Calu3 (cell line): ENCODE measurements at regions not wholly inside any gene's neighbourhood (a gene's known extent, or its start where the extent isn't known, plus 50 kb on each side); places are given as distances from the start of the nearest gene placed in this dataset.

Source experiments
- BruUV-seq: library from RNA; stranded (reverse); fragments of 400-500 nt; replicated peaks from 2 replicates; lab custom pipeline; 2021; lab: Mats Ljungman, UMichigan
- CTCF ChIA-PET: fragments of 300-600 bp; sonication (Branson Sonifier 250); formaldehyde crosslinking; loops from one replicate; lab custom pipeline; 2022; ENCODE audit warnings: antibody characterized with exemption; lab: Charles Lee
- DNase-seq: peaks from one replicate; pipeline ENCODE4 v3.0.0; 2022
- H3K27ac Mint-ChIP-seq: one replicate; pipeline ENCODE4 v1.8.0; 2022; ENCODE audit warnings: mixed read lengths; ENCODE audit not compliant: unreplicated experiment
- H3K27me3 Mint-ChIP-seq: one replicate; pipeline ENCODE4 v1.8.0; 2022; ENCODE audit warnings: mixed read lengths; ENCODE audit not compliant: unreplicated experiment
- H3K36me3 Mint-ChIP-seq: one replicate; pipeline ENCODE4 v1.8.0; 2022; ENCODE audit warnings: mild to moderate bottlenecking, moderate library complexity, mixed read lengths; ENCODE audit not compliant: insufficient read depth, unreplicated experiment
- H3K4me1 Mint-ChIP-seq: one replicate; pipeline ENCODE4 v1.8.0; 2022; ENCODE audit warnings: mild to moderate bottlenecking, low read depth, mixed read lengths; ENCODE audit not compliant: unreplicated experiment
- H3K4me3 Mint-ChIP-seq: one replicate; pipeline ENCODE4 v1.8.0; 2022; ENCODE audit warnings: mild to moderate bottlenecking, low read depth, moderate library complexity, mixed read lengths; ENCODE audit not compliant: unreplicated experiment
- H3K9me3 Mint-ChIP-seq: one replicate; pipeline ENCODE4 v1.8.0; 2022; ENCODE audit warnings: low read depth, mixed read lengths; ENCODE audit not compliant: unreplicated experiment
- intact Hi-C: fragments of 100-400 bp; cut with micrococcal nuclease; formaldehyde crosslinking; loops from one replicate; pipeline ENCODE4 v1.10.0; 2022; ENCODE audit not compliant: unreplicated experiment
- TF ChIP-seq, protein P1 (sequence below): fragments of 200-600 bp; IDR thresholded peaks from one replicate; pipeline ENCODE4 v1.8.0; 2022; ENCODE audit warnings: antibody characterized with exemption; ENCODE audit not compliant: unreplicated experiment

DNA sequence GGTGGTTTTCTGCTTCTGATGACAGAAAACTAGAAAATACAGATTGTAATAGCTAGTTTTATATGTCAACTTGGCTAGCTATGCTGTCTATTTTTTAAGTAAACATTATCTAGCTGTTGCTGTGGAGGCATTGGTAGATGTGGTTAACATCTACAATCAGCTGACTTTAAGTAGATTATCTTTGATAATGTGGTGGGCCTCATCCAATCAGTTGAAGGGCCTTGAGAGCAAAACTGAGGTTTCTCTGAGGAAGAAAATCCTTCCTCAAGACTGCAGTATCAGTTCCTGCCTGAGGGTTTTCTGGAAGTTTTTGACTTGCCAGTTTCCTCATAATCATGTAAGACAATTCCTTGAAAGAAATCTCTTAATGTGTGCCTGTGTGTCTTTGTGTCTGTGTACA, 75.9 kb upstream of the SPHKAP start:
- intact Hi-C loops = no loop called here
- no peaks in the 10 kb centered on the region for H3K4me1 Mint-ChIP-seq
- peaks cover 2% of the 10 kb centered on the region for H3K9me3 Mint-ChIP-seq
- no peak for DNase-seq
- H3K36me3 Mint-ChIP-seq = no peaks in the 10 kb centered on the region
- CTCF ChIA-PET = interaction anchor here (0.6 kb wide), 1 partner anchor 42 kb away, joined by 3 read pairs; no protein-coding TSS in a partner anchor
- H3K27ac Mint-ChIP-seq = no peak overlapping the region
- BruUV-seq = no TSS peak
- H3K27me3 Mint-ChIP-seq = no peaks in the 10 kb centered on the region
- H3K4me3 Mint-ChIP-seq = no peak overlapping the region
- TF ChIP-seq, protein P1, sequence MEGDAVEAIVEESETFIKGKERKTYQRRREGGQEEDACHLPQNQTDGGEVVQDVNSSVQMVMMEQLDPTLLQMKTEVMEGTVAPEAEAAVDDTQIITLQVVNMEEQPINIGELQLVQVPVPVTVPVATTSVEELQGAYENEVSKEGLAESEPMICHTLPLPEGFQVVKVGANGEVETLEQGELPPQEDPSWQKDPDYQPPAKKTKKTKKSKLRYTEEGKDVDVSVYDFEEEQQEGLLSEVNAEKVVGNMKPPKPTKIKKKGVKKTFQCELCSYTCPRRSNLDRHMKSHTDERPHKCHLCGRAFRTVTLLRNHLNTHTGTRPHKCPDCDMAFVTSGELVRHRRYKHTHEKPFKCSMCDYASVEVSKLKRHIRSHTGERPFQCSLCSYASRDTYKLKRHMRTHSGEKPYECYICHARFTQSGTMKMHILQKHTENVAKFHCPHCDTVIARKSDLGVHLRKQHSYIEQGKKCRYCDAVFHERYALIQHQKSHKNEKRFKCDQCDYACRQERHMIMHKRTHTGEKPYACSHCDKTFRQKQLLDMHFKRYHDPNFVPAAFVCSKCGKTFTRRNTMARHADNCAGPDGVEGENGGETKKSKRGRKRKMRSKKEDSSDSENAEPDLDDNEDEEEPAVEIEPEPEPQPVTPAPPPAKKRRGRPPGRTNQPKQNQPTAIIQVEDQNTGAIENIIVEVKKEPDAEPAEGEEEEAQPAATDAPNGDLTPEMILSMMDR = no peak

DNA sequence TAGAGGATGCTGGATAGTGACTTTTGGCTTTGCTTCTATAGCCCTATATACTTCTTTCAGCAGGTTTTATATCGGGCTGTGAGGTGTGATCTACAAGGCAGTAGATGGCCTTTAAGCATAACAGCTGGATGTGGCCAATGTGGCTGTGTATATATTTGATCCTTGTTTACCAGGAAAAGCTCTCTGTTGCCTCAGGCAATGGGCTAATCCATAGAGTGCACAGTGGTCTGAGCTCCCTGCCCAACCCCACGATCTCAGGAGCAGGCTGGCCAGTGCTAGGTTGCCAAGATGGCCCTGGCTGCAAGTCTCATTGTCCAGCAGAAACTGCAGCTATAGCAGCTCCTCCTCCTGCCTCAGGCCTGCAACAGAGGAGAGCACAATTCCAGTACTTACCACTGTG, 72.3 kb upstream of the SPHKAP start:
- no TSS peak for BruUV-seq
- Mint-ChIP-seq H3K9me3 (no peaks in the 10 kb centered on the region), H3K27me3 (no peaks in the 10 kb centered on the region), H3K4me1 (no peaks in the 10 kb centered on the region), H3K36me3 (no peaks in the 10 kb centered on the region), H3K27ac (no peak overlapping the region), H3K4me3 (no peak overlapping the region)
- CTCF ChIA-PET = no interaction called here
- intact Hi-C loops = no loop called here
- TF ChIP-seq, protein P1 = no peak
- DNase-seq = no peak

DNA sequence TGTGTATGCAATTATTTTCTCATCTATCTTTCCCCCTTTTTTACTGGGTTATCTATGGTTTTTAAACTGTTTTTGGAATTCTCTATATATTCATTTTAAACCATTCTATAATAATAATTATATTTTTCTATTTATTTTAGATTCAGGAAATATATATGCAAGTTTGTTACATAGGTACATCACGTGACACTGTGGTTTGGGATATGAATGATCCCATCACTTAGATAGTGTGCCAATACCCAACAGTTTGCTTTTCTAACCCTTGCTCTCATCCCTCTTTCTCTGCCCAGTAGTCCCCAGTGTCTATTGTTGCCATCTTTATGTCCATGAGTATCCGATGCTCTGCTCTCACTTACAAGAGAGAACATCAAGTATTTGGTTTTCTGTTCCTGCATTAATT, 65.8 kb upstream of the SPHKAP start:
- CTCF ChIA-PET = no interaction called here
- Mint-ChIP-seq H3K36me3 (no peaks in the 10 kb centered on the region), H3K9me3 (no peaks in the 10 kb centered on the region), H3K4me1 (no peaks in the 10 kb centered on the region), H3K27ac (no peak overlapping the region), H3K4me3 (no peak overlapping the region), H3K27me3 (no peaks in the 10 kb centered on the region)
- no peak for DNase-seq
- intact Hi-C loops = no loop called here
- no TSS peak for BruUV-seq
- TF ChIP-seq, protein P1 = no peak

DNA sequence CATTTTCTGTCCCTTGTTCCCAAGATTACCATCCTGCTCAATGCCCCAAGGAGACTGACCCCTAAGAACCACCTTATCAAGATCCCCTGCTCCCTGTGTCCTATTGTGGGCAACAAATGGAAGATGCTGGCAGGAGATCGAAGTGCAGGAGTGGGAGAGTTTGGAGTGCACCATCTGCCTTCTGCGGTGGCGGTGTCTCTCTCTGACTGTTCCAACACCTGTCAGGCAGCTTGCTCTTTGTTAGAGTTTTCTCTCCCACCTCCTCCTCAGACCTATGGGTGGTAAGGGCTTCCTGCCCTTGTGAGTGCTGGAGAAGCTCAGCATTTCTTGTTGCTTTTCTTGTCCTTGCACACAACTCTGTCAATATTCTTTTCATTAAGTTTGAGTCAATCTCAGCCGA, 64.1 kb upstream of the SPHKAP start:
- H3K36me3 Mint-ChIP-seq = no peaks in the 10 kb centered on the region
- CTCF ChIA-PET = no interaction called here
- intact Hi-C loops = no loop called here
- TF ChIP-seq, protein P1 = no peak
- H3K4me3 Mint-ChIP-seq = no peak overlapping the region
- H3K4me1 Mint-ChIP-seq = no peaks in the 10 kb centered on the region
- no TSS peak for BruUV-seq
- H3K9me3 Mint-ChIP-seq = no peaks in the 10 kb centered on the region
- no peak overlapping the region for H3K27ac Mint-ChIP-seq
- no peaks in the 10 kb centered on the region for H3K27me3 Mint-ChIP-seq
- DNase-seq = no peak
